IMR-90 (cell line): ENCODE measurements at regions not wholly inside any gene's neighbourhood (a gene's known extent, or its start where the extent isn't known, plus 50 kb on each side); places are given as distances from the start of the nearest gene placed in this dataset.

ENCODE experiments used
- ATAC-seq: fragments of 200-7000 bp; cut with Tn5 transposase; 2 replicates; pipeline ENCODE4 v1.9.1; 2020; ENCODE audit warnings: low read depth, mild to moderate bottlenecking, moderate library complexity
- BruUV-seq: library from RNA; stranded (reverse); fragments of 400-500 nt; replicated peaks from 2 replicates; lab custom pipeline; 2021; lab: Mats Ljungman, UMichigan
- CTCF ChIA-PET: fragments of 300-600 bp; formaldehyde crosslinking; extraction: SDS; loops from one replicate; lab custom pipeline; 2021; ENCODE audit warnings: antibody characterized with exemption; lab: Yijun Ruan, JAX
- POLR2A ChIA-PET: fragments of 300-600 bp; sonication (Branson Sonifier 250); formaldehyde crosslinking; loops from one replicate; lab custom pipeline; 2022; ENCODE audit warnings: antibody characterized with exemption; ENCODE audit not compliant: unreplicated experiment; lab: Charles Lee
- DNase-seq: peaks from one replicate; pipeline ENCODE4 v3.0.0; 2013
- H2AFZ ChIP-seq: replicated peaks from 2 replicates; pipeline ENCODE3; 2013; ENCODE audit warnings: low read length, mild to moderate bottlenecking; ENCODE audit not compliant: poor library complexity
- H2AK5ac ChIP-seq: 2 replicates; pipeline ENCODE4 v1.6.1; 2013; ENCODE audit warnings: low read depth, low read length, inconsistent platforms
- H2AK9ac ChIP-seq: replicated peaks from 2 replicates; pipeline ENCODE3; 2013; ENCODE audit warnings: mild to moderate bottlenecking, low read depth, low read length, moderate library complexity; ENCODE audit not compliant: poor library complexity
- H2BK120ac ChIP-seq: 2 replicates; pipeline ENCODE4 v1.6.1; 2013; ENCODE audit warnings: low read depth, low read length, inconsistent platforms
- H2BK15ac ChIP-seq: 3 replicates; pipeline ENCODE4 v1.6.1; 2013; ENCODE audit warnings: low read depth, low read length, inconsistent platforms
- H2BK20ac ChIP-seq: 2 replicates; pipeline ENCODE4 v1.6.1; 2013; ENCODE audit warnings: low read depth, mild to moderate bottlenecking, inconsistent platforms, low read length, moderate library complexity
- H2BK5ac ChIP-seq: 2 replicates; pipeline ENCODE4 v1.6.1; 2013; ENCODE audit warnings: mild to moderate bottlenecking, low read depth, low read length, inconsistent platforms; ENCODE audit not compliant: poor library complexity, severe bottlenecking
- H3K14ac ChIP-seq: replicated peaks from 2 replicates; pipeline ENCODE4 v1.6.1; 2013; ENCODE audit warnings: low read depth, low read length, inconsistent platforms
- H3K18ac ChIP-seq: 2 replicates; pipeline ENCODE4 v1.6.1; 2013; ENCODE audit warnings: low read depth, low read length, control low read depth
- H3K23ac ChIP-seq: 2 replicates; pipeline ENCODE4 v1.6.1; 2013; ENCODE audit warnings: low read depth, low read length, inconsistent platforms
- H3K27ac ChIP-seq: 2 replicates; pipeline ENCODE4 v1.5.1; 2013; ENCODE audit warnings: mild to moderate bottlenecking, control low read depth, low read length; ENCODE audit not compliant: insufficient read depth
- H3K27me3 ChIP-seq: 2 replicates; pipeline ENCODE4 v1.6.1; 2013; ENCODE audit warnings: low read length; ENCODE audit not compliant: control insufficient read depth, insufficient read depth
- H3K36me3 ChIP-seq: 2 replicates; pipeline ENCODE4 v1.6.1; 2013; ENCODE audit warnings: low read length, mixed read lengths; ENCODE audit not compliant: control insufficient read depth, insufficient read depth
- H3K4ac ChIP-seq: 2 replicates; pipeline ENCODE4 v1.6.1; 2013; ENCODE audit warnings: low read depth, low read length, inconsistent platforms
- H3K4me1 ChIP-seq: 2 replicates; pipeline ENCODE4 v1.6.1; 2013; ENCODE audit warnings: low read length, mixed read lengths; ENCODE audit not compliant: control insufficient read depth, insufficient read depth
- H3K4me2 ChIP-seq: 2 replicates; pipeline ENCODE4 v1.6.1; 2013; ENCODE audit warnings: low read depth, mild to moderate bottlenecking, control low read depth, low read length, moderate library complexity
- H3K4me3 ChIP-seq: 2 replicates; pipeline ENCODE4 v1.5.1; 2013; ENCODE audit warnings: low read depth, mild to moderate bottlenecking, control low read depth, low read length, moderate library complexity; ENCODE audit not compliant: insufficient read depth
- H3K56ac ChIP-seq: 2 replicates; pipeline ENCODE4 v1.6.1; 2013; ENCODE audit warnings: low read length, inconsistent platforms; ENCODE audit not compliant: insufficient read depth; ENCODE audit errors: extremely low read depth
- H3K79me1 ChIP-seq, 2 experiments: 2 replicates each; pipeline ENCODE4 v1.6.1; 2013; ENCODE audit warnings: low read length in 2 of 2, inconsistent platforms in 1 of 2, low read depth in 1 of 2
- H3K9ac ChIP-seq: 2 replicates; pipeline ENCODE4 v1.6.1; 2013; ENCODE audit warnings: low read depth, low read length, control low read depth
- H3K9me1 ChIP-seq: 2 replicates; pipeline ENCODE4 v1.6.1; 2013; ENCODE audit warnings: low read length, inconsistent platforms; ENCODE audit not compliant: insufficient read depth
- H3K9me3 ChIP-seq: 2 replicates; pipeline ENCODE4 v1.6.1; 2013; ENCODE audit warnings: low read length; ENCODE audit not compliant: control insufficient read depth, insufficient read depth
- H4K20me1 ChIP-seq: 2 replicates; pipeline ENCODE4 v1.6.1; 2013; ENCODE audit warnings: low read length, inconsistent platforms; ENCODE audit not compliant: insufficient read depth
- H4K5ac ChIP-seq: 2 replicates; pipeline ENCODE4 v1.6.1; 2013; ENCODE audit warnings: mild to moderate bottlenecking, low read depth, low read length, control low read depth
- H4K8ac ChIP-seq, 2 experiments: 2 replicates each; pipeline ENCODE4 v1.6.1; 2013; ENCODE audit warnings: low read depth in 2 of 2, low read length in 2 of 2, control low read depth in 1 of 2, inconsistent platforms in 1 of 2
- H4K91ac ChIP-seq: 2 replicates; pipeline ENCODE4 v1.6.1; 2013; ENCODE audit warnings: low read depth, low read length, inconsistent platforms; ENCODE audit not compliant: insufficient read depth
- BHLHE40 ChIP-seq: fragments of 150-350 bp; IDR thresholded peaks from 2 replicates; pipeline ENCODE4 v1.6.1; 2016; ENCODE audit warnings: mild to moderate bottlenecking, low read depth, low read length
- MXI1 ChIP-seq: IDR thresholded peaks from 2 replicates; pipeline ENCODE4 v1.6.1; 2012; ENCODE audit warnings: low read depth, mild to moderate bottlenecking, low read length, moderate library complexity, borderline replicate concordance
- NFE2L2 ChIP-seq: fragments of 150-350 bp; IDR thresholded peaks from 2 replicates; pipeline ENCODE4 v1.6.1; 2016; ENCODE audit warnings: low read depth, mild to moderate bottlenecking, low read length
- RAD21 ChIP-seq: IDR thresholded peaks from 2 replicates; pipeline ENCODE4 v1.6.1; 2012; ENCODE audit warnings: low read length, improper control_type of control experiment
- RCOR1 ChIP-seq: IDR thresholded peaks from 2 replicates; pipeline ENCODE4 v1.6.1; 2012; ENCODE audit warnings: mild to moderate bottlenecking, low read length, improper control_type of control experiment; ENCODE audit not compliant: insufficient replicate concordance
- SMC3 ChIP-seq: fragments of 150-350 bp; IDR thresholded peaks from 2 replicates; pipeline ENCODE4 v1.6.1; 2016; ENCODE audit warnings: low read depth, mild to moderate bottlenecking, antibody characterized with exemption, low read length, moderate library complexity
- USF2 ChIP-seq: fragments of 150-350 bp; IDR thresholded peaks from 2 replicates; pipeline ENCODE4 v1.6.1; 2017; ENCODE audit warnings: mild to moderate bottlenecking, antibody characterized with exemption, low read length, low read depth
- WGBS, 2 experiments: methylation state at CpG; one replicate each; pipeline versions ENCODE4 v1.1.5 to v1.1.7; 2013; ENCODE audit warnings: missing lambda C conversion rate in 2 of 2; ENCODE audit not compliant: insufficient read length in 1 of 2; ENCODE audit errors: extremely low coverage in 2 of 2; 5-methylcytosine and 5-hydroxymethylcytosine counted together
- dilution Hi-C: fragments of 300-500 bp; cut with HindIII; formaldehyde crosslinking; loops from one replicate; pipeline ENCODE4 v1.14.3; 2018; ENCODE audit warnings: low sequenced_read_pairs; ENCODE audit not compliant: unreplicated experiment
- in situ Hi-C: fragments of 300-500 bp; cut with MboI; formaldehyde crosslinking; loops from 3 replicates; pipeline ENCODE4 v1.14.3; 2019; ENCODE audit warnings: low sequenced_read_pairs, inconsistent platforms, mixed read lengths
- intact Hi-C: fragments of 100-400 bp; cut with micrococcal nuclease; formaldehyde crosslinking; loops from 2 replicates; pipeline ENCODE4 v1.10.0; 2022
- TF ChIP-seq, protein P1 (sequence below): conservative IDR thresholded peaks from 2 replicates; pipeline ENCODE4 v1.5.1; 2012; ENCODE audit warnings: mild to moderate bottlenecking, low read depth, low read length, improper control_type of control experiment

DNA sequence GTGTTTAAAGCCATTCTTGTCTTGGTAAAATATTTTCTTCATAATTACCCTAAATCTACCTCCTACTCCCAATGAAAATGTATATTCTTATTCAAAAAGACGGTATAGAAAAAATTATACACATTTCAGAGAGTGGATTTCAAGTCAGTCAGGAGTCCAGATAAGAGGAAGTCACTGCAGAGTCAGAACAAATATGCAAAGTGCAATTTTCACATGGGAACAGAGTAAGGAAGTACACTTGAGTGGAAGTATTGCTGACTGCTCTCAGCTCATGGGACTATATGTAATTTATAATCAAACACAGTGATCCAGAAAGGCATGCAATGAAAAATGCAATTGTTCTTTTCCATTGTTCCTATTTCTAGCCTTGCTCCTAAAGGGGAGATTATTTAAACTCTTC is 1128.0 kb downstream of the AACS start:
- Histone ChIP-seq H3K27me3 (no peaks in the 10 kb centered on the region), H2AFZ (no peak overlapping the region), H2AK5ac (no peak overlapping the region), H3K56ac (no peak overlapping the region), H3K9me3 (peaks cover 29% of the 10 kb centered on the region), H3K4me1 (no peaks in the 10 kb centered on the region), H3K4me2 (no peak overlapping the region), H4K20me1 (no peaks in the 10 kb centered on the region), H4K91ac (no peak overlapping the region), H3K14ac (no peak overlapping the region), H3K79me1 (no peaks in the 10 kb centered on the region), H2BK5ac (no peak overlapping the region), H3K36me3 (no peaks in the 10 kb centered on the region), H3K27ac (no peak overlapping the region), H3K4me3 (no peak overlapping the region), H2AK9ac (no peak overlapping the region), H3K9me1 (no peaks in the 10 kb centered on the region), H2BK15ac (no peak overlapping the region), H4K8ac (no peak overlapping the region), H2BK120ac (no peak overlapping the region), H2BK20ac (no peak overlapping the region), H3K18ac (no peak overlapping the region), H3K4ac (no peak overlapping the region), H3K9ac (no peak overlapping the region), H3K23ac (no peak overlapping the region), H4K5ac (no peak overlapping the region)
- no peak for DNase-seq
- ChIA-PET CTCF (no interaction called here), POLR2A (no interaction called here)
- ATAC-seq, result no peak
- in situ Hi-C loops (no loop called here), intact Hi-C loops (no loop called here), dilution Hi-C loops (no loop called here)
- TF ChIP-seq NFE2L2 (no peak), SMC3 (no peak), RCOR1 (no peak), BHLHE40 (no peak), MXI1 (no peak), RAD21 (no peak), USF2 (no peak)
- TF ChIP-seq, protein P1, sequence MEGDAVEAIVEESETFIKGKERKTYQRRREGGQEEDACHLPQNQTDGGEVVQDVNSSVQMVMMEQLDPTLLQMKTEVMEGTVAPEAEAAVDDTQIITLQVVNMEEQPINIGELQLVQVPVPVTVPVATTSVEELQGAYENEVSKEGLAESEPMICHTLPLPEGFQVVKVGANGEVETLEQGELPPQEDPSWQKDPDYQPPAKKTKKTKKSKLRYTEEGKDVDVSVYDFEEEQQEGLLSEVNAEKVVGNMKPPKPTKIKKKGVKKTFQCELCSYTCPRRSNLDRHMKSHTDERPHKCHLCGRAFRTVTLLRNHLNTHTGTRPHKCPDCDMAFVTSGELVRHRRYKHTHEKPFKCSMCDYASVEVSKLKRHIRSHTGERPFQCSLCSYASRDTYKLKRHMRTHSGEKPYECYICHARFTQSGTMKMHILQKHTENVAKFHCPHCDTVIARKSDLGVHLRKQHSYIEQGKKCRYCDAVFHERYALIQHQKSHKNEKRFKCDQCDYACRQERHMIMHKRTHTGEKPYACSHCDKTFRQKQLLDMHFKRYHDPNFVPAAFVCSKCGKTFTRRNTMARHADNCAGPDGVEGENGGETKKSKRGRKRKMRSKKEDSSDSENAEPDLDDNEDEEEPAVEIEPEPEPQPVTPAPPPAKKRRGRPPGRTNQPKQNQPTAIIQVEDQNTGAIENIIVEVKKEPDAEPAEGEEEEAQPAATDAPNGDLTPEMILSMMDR, result no peak
- BruUV-seq, result no TSS peak
- no CpG with 5 or more reads among the region's 1 CpG for WGBS, 2 experiments
